ENCODE measurements at regions not wholly inside any gene's neighbourhood (a gene's known extent, or its start where the extent isn't known, plus 50 kb on each side); places are given as distances from the start of the nearest gene placed in this dataset.
"Not testable (repeated sequence)": the region's sequence is repeated elsewhere in the genome, so short reads cannot be mapped to it uniquely, and the experiment has no call there.

DNA sequence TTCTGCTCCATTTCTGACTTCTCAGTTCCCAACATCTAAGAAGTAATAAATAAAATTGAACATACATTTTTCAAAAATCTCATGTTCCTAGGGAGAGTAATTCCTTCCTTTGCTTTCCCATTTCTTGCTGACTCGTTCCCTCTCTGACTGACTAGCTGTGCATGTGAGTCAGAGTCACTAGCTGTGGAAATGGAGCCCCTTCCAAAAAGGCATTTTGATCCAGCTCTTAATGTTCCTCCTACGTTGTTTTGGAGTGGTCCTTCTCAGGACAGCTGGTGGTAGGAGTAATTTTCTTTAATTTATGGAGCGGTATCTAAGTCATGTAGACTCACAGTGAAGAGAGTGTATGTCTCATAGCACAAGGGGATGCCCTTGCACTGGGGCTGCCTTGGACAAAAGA is 460.2 kb downstream of the GADD45G start:
- Histone ChIP-seq H3K36me3 (ENCODE audit: control insufficient read depth, insufficient read depth, low read length) (no peaks in the 10 kb centered on the region), H3K9me3 (ENCODE audit: control insufficient read depth, insufficient read depth, low read length) (no peaks in the 10 kb centered on the region), H3K27me3 (ENCODE audit: control insufficient read depth, insufficient read depth, low read length) (no peaks in the 10 kb centered on the region), H3K4me1 (ENCODE audit: control insufficient read depth, insufficient read depth, low read length) (no peaks in the 10 kb centered on the region), H3K4me3 (ENCODE audit: low read depth, low read length) (no peak overlapping the region), H3K9ac (ENCODE audit: low read depth, low read length) (no peak overlapping the region)

DNA sequence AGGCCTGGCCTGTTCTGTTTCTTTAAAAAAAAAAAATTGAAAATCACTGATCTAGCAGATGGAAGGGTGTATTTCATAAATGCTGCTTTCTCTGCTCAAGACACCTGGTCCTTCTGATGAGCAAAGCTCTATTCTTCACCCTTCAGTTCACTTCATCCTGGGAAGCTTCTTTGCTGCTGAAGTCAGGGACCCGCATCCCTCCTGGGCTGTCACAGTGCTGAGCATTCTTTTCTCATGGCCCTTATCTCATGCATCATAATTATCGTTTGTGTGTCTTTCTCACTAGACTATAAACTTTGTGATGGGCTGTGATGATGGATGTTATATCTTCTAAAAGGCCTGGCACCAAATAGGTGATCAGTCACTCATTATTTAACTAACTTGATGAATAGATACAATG is 461.0 kb downstream of the GADD45G start:
- no peaks in the 10 kb centered on the region for H3K4me1 ChIP-seq (ENCODE audit: control insufficient read depth, insufficient read depth, low read length)
- no peak overlapping the region for H3K9ac ChIP-seq (ENCODE audit: low read depth, low read length)
- H3K27me3 ChIP-seq (ENCODE audit: control insufficient read depth, insufficient read depth, low read length), result no peaks in the 10 kb centered on the region
- no peak overlapping the region for H3K4me3 ChIP-seq (ENCODE audit: low read depth, low read length)
- no peaks in the 10 kb centered on the region for H3K36me3 ChIP-seq (ENCODE audit: control insufficient read depth, insufficient read depth, low read length)
- H3K9me3 ChIP-seq (ENCODE audit: control insufficient read depth, insufficient read depth, low read length), result no peaks in the 10 kb centered on the region

DNA sequence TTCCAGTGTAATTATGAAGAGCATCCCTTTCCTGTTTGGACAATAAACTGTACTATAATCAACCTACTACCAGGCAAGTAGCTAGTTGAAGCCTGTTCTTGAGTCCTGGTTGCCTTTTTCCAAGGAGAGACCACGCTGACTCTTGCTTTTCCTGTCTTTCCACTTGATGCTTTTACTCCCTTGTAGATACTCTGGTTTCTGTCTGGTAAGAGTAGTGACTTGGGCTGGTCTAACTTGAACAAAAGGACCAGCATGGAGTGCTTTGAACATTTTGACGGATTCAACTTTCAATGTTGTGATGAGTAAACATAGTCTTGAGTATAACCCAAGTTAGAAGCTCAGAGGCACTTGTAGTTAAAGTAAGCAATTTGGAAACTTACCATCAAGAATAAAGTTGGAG is 464.3 kb downstream of the GADD45G start:
- Histone ChIP-seq H3K9me3 (ENCODE audit: control insufficient read depth, insufficient read depth, low read length) (no peaks in the 10 kb centered on the region), H3K4me1 (ENCODE audit: control insufficient read depth, insufficient read depth, low read length) (no peaks in the 10 kb centered on the region), H3K9ac (ENCODE audit: low read depth, low read length) (no peak overlapping the region), H3K36me3 (ENCODE audit: control insufficient read depth, insufficient read depth, low read length) (no peaks in the 10 kb centered on the region), H3K4me3 (ENCODE audit: low read depth, low read length) (no peak overlapping the region), H3K27me3 (ENCODE audit: control insufficient read depth, insufficient read depth, low read length) (no peaks in the 10 kb centered on the region)

DNA sequence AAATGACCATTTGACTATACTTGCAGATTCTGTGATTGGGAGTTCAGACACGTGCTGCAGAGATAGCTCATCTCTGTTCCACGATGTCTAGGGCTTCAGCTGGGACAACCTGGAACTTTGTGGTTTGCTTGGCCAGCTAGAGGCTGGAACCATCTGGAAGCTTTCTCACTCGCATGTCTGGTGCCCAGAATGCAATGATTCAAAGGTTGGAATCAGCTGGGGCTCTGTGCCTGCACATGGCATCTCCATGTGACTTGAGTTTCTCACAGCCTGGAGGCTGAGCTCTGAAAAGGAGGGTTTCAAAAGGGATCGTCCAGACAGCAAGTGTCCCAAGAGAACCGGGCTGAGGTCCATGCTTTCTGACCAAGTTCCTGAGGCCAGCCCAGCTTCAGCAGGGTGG is 465.2 kb downstream of the GADD45G start:
- no peaks in the 10 kb centered on the region for H3K36me3 ChIP-seq (ENCODE audit: control insufficient read depth, insufficient read depth, low read length)
- no peaks in the 10 kb centered on the region for H3K27me3 ChIP-seq (ENCODE audit: control insufficient read depth, insufficient read depth, low read length)
- no peaks in the 10 kb centered on the region for H3K4me1 ChIP-seq (ENCODE audit: control insufficient read depth, insufficient read depth, low read length)
- no peaks in the 10 kb centered on the region for H3K9me3 ChIP-seq (ENCODE audit: control insufficient read depth, insufficient read depth, low read length)
- no peak overlapping the region for H3K9ac ChIP-seq (ENCODE audit: low read depth, low read length)
- H3K4me3 ChIP-seq (ENCODE audit: low read depth, low read length), result no peak overlapping the region

DNA sequence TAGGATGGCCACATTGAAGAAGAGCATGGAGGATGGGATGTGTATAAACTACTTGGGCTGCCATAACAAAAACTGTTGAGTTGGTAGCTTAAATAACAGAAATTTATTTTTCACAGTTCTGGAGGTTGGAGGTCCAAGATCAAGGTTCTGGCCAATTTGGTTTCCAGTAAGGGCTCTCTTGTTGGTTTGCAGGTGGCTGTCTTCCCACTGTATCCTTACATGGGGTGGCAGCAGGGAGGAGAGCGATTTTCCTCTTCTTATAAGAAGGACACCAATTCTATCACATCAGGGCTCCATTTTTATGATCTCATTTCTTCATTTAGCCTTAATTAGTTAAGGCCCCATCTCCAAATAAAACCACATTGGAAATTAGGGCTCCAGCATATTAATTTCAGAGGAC is 465.7 kb downstream of the GADD45G start:
- H3K4me1 ChIP-seq (ENCODE audit: control insufficient read depth, insufficient read depth, low read length), result no peaks in the 10 kb centered on the region
- no peak overlapping the region for H3K4me3 ChIP-seq (ENCODE audit: low read depth, low read length)
- no peaks in the 10 kb centered on the region for H3K27me3 ChIP-seq (ENCODE audit: control insufficient read depth, insufficient read depth, low read length)
- no peaks in the 10 kb centered on the region for H3K36me3 ChIP-seq (ENCODE audit: control insufficient read depth, insufficient read depth, low read length)
- no peak overlapping the region for H3K9ac ChIP-seq (ENCODE audit: low read depth, low read length)
- no peaks in the 10 kb centered on the region for H3K9me3 ChIP-seq (ENCODE audit: control insufficient read depth, insufficient read depth, low read length)

DNA sequence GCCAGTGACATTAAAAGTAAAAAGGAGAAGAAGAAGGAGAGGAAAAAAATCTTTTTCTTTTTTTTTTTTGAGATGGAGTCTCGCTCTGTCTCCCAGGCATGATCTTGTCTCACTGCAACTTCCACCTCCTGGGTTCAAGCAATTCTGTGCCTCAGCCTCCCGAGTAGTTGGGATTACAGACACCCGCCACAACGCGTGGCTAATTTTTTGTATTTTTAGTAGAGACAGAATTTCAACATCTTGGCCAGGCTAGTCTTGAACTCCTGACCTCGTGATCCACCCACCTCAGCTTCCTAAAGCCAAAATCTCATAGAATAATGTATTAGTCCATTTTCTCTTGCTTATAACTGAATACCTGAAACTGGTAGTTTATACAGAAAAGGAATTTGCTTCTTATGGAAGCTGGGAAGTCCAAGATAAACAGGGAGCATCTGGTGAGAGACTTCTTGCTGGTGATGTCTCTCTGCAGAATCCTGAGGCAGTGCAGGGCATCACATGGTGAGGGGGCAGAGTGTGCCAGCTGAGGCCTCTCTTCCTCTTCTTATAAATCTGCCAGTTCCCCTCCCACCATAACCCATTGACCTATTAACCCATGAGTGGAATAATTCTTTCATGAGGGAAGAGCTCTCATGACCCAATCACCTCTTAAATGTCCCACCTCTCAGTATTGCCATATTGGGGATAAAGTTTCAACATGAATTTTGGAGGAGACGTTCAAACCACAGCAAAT is 466.3 kb downstream of the GADD45G start:
- no peaks in the 10 kb centered on the region for H3K27me3 ChIP-seq (ENCODE audit: control insufficient read depth, insufficient read depth, low read length)
- H3K9me3 ChIP-seq (ENCODE audit: control insufficient read depth, insufficient read depth, low read length), result no peaks in the 10 kb centered on the region
- no peak overlapping the region for H3K9ac ChIP-seq (ENCODE audit: low read depth, low read length)
- H3K4me3 ChIP-seq (ENCODE audit: low read depth, low read length), result no peak overlapping the region
- no peaks in the 10 kb centered on the region for H3K36me3 ChIP-seq (ENCODE audit: control insufficient read depth, insufficient read depth, low read length)
- H3K4me1 ChIP-seq (ENCODE audit: control insufficient read depth, insufficient read depth, low read length), result no peaks in the 10 kb centered on the region

DNA sequence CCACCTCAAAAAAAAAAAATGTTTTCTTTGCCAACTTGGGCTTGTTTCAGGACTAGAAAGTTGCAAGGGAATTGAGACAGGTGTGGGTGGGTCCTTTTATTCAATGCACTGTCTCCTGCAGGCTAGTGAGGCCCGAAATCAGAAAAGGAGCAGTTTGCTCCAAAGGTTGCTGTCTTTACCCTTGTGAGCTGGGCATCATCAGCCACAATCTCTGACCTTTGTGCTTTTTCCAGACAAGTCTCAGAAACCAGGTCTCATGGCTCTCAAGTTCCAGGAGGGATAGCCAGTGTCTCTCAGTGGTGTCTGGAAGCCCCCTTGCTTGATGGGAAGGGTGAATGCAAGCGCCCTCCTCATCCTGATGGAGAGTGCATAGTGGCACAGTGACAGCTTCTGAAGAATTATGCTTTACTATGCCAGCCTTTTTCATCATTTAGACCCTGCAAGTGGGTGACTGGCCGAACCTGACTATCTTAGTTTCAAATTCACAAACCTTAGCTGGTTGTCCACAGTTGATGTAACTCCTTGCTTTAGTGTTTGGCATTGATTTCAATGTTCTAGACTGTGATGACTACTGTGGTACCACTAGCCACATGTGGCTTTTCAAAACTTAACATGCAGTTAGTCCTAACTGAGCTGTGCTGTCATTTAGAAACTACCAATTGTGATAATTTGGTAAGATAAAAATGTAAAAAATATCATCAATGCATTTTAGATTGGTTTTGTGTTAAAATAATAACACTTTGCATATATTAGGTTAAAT is 468.6 kb downstream of the GADD45G start:
- Histone ChIP-seq H3K36me3 (ENCODE audit: control insufficient read depth, insufficient read depth, low read length) (no peaks in the 10 kb centered on the region), H3K4me1 (ENCODE audit: control insufficient read depth, insufficient read depth, low read length) (no peaks in the 10 kb centered on the region), H3K9me3 (ENCODE audit: control insufficient read depth, insufficient read depth, low read length) (no peaks in the 10 kb centered on the region), H3K9ac (ENCODE audit: low read depth, low read length) (no peak overlapping the region), H3K27me3 (ENCODE audit: control insufficient read depth, insufficient read depth, low read length) (no peaks in the 10 kb centered on the region), H3K4me3 (ENCODE audit: low read depth, low read length) (no peak overlapping the region)

DNA sequence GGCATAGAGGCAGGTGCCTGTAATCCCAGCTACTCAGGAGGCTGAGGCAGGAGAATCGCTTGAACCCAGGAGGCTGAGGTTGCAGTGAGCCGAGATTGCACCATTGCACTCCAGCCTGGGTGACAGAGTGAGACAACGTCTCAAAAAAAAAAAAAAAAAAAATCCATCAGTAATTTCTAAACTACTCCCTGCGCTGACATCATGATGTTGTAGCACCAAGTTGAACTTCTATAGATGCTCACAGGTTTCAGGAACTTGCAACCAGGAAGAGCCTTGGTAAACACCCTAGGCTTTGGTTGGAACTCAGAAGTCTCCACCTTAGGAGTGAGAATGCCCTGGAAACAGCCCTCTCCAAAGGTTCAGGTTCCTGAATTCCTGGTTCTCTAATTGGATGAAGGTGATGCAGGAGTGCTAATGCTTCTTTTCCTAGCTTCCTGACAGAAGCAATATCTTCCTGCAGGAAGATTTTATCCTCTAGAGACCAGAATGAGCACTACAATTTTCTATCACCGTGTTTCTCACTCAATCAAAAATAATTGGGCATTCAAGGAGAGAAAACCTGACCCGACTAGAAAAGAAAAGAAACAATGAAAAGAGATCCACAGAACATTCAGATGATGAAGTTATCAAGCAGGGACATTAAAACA is 469.6 kb downstream of the GADD45G start:
- Histone ChIP-seq H3K36me3 (ENCODE audit: control insufficient read depth, insufficient read depth, low read length) (no peaks in the 10 kb centered on the region), H3K9ac (ENCODE audit: low read depth, low read length) (no peak overlapping the region), H3K4me1 (ENCODE audit: control insufficient read depth, insufficient read depth, low read length) (no peaks in the 10 kb centered on the region), H3K4me3 (ENCODE audit: low read depth, low read length) (no peak overlapping the region), H3K27me3 (ENCODE audit: control insufficient read depth, insufficient read depth, low read length) (no peaks in the 10 kb centered on the region), H3K9me3 (ENCODE audit: control insufficient read depth, insufficient read depth, low read length) (no peaks in the 10 kb centered on the region)

DNA sequence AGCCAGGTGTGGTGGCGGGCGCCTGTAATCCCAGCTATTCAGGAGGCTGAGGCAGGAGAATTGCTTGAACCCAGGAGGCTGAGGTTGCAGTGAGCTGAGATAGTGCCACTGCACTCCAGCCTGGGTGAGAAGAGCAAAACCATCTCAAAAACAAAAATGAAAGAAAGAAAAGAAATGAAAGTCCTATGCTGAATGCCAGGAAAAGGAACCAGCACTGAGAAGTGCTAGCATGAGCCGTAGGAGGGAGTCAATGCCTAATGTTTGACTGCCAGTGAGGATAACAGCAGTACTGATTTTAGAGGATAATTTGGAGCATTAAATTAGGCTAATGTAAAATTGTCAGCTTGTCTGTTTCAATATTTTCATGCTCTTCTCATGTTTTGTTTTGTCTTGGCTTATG is 472.8 kb downstream of the GADD45G start:
- H3K9ac ChIP-seq (ENCODE audit: low read depth, low read length); H3K4me3 ChIP-seq (ENCODE audit: low read depth, low read length); H3K36me3 ChIP-seq (ENCODE audit: control insufficient read depth, insufficient read depth, low read length); H3K9me3 ChIP-seq (ENCODE audit: control insufficient read depth, insufficient read depth, low read length); H3K4me1 ChIP-seq (ENCODE audit: control insufficient read depth, insufficient read depth, low read length); H3K27me3 ChIP-seq (ENCODE audit: control insufficient read depth, insufficient read depth, low read length): not testable (repeated sequence)

DNA sequence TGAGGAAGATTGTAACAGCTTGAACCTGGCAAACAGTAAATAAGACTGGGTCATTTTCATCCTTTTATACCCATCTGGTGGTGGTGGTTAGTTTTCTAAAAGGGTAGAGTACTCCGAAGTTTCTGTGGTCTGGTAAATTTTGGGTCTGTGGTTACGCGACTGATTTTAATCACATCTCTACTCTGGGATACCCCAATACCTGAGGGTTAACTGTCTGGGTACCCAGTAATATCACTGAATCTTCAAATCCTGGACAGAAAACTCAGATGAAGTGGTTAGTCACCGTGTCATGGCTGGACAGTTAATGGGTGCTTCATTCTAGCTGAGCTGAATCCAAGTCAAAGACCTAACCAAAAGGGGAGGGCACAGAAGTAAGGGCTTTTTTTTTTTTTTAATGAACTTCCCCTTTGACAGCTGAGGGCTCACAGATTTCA is 474.2 kb downstream of the GADD45G start:
- Histone ChIP-seq H3K4me1 (ENCODE audit: control insufficient read depth, insufficient read depth, low read length) (no peaks in the 10 kb centered on the region), H3K9me3 (ENCODE audit: control insufficient read depth, insufficient read depth, low read length) (no peaks in the 10 kb centered on the region), H3K9ac (ENCODE audit: low read depth, low read length) (no peak overlapping the region), H3K4me3 (ENCODE audit: low read depth, low read length) (no peak overlapping the region), H3K27me3 (ENCODE audit: control insufficient read depth, insufficient read depth, low read length) (no peaks in the 10 kb centered on the region), H3K36me3 (ENCODE audit: control insufficient read depth, insufficient read depth, low read length) (no peaks in the 10 kb centered on the region)

DNA sequence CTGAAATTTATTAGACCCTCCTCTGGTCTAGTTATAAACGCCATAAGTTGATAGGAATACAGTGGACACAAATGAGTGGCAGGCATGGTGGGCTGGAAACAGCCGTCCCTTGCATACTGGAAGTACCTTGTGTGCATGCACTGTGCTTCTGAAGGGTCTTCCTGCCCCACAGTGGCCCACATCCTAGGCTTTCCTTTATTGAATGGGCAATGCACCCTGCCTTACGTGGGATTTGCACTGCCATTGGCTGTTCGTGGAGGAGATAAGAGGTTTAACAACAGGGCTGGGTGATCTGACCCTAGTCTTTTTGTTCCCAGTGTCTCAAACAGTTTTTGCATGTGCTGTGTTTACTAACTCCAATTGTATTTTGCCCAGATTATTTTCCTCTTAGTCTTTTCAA is 480.8 kb downstream of the GADD45G start:
- H3K4me3 ChIP-seq (ENCODE audit: low read depth, low read length), result no peak overlapping the region
- no peaks in the 10 kb centered on the region for H3K9me3 ChIP-seq (ENCODE audit: control insufficient read depth, insufficient read depth, low read length)
- H3K9ac ChIP-seq (ENCODE audit: low read depth, low read length), result no peak overlapping the region
- no peaks in the 10 kb centered on the region for H3K27me3 ChIP-seq (ENCODE audit: control insufficient read depth, insufficient read depth, low read length)
- peaks cover 12% of the 10 kb centered on the region for H3K4me1 ChIP-seq (ENCODE audit: control insufficient read depth, insufficient read depth, low read length)
- H3K36me3 ChIP-seq (ENCODE audit: control insufficient read depth, insufficient read depth, low read length), result no peaks in the 10 kb centered on the region

DNA sequence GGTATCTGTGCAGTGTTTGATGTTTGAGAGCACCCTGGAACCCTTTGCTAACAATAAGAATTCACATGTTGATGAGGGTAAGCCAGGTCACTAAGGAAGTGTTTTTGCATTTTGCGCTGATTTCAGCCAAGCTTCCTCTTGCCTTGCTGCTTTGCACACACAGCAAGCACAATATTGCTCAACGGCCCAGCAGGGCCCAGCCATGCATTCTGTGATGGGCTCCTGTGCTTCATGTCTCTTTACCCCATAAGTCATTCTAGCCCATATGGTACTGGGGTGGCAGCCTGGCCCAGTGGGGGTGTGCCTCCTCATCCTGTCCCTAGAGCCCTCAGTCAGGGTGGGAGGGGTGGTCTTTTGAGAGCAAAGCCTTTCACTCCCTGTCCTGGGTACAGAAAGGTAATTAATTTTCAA is 481.3 kb downstream of the GADD45G start:
- H3K27me3 ChIP-seq (ENCODE audit: control insufficient read depth, insufficient read depth, low read length), result no peaks in the 10 kb centered on the region
- no peaks in the 10 kb centered on the region for H3K9me3 ChIP-seq (ENCODE audit: control insufficient read depth, insufficient read depth, low read length)
- H3K4me3 ChIP-seq (ENCODE audit: low read depth, low read length), result no peak overlapping the region
- H3K36me3 ChIP-seq (ENCODE audit: control insufficient read depth, insufficient read depth, low read length), result no peaks in the 10 kb centered on the region
- no peak overlapping the region for H3K9ac ChIP-seq (ENCODE audit: low read depth, low read length)
- H3K4me1 ChIP-seq (ENCODE audit: control insufficient read depth, insufficient read depth, low read length), result peaks cover 12% of the 10 kb centered on the region
